ENCODE measurements at regions not wholly inside any gene's neighbourhood (a gene's known extent, or its start where the extent isn't known, plus 50 kb on each side); places are given as distances from the start of the nearest gene placed in this dataset.
A peak's percentile ranks its signal among the peaks of the same experiment; 100 is the strongest.

- no peaks in the 10 kb centered on the region for H3K9me3 ChIP-seq (ENCODE audit: control extremely low read depth in 1 of 3, control insufficient read depth in 2 of 3, insufficient read depth in 1 of 3, low read length in 2 of 3)
- Mint-ChIP-seq H3K27me3 (no peaks in the 10 kb centered on the region), H3K27ac (peak overlapping the region; percentile 60), H3K4me1 (peaks cover 57% of the 10 kb centered on the region), H3K9me3 (ENCODE audit: insufficient read depth) (no peaks in the 10 kb centered on the region), H3K4me3 (peak overlapping the region; percentile 66)
- H3K4me2 ChIP-seq (replicated peaks; ENCODE audit: low read depth, low read length, poor library complexity, severe bottlenecking), result peak overlapping the region; percentile 41
- TF ChIP-seq, protein P1, sequence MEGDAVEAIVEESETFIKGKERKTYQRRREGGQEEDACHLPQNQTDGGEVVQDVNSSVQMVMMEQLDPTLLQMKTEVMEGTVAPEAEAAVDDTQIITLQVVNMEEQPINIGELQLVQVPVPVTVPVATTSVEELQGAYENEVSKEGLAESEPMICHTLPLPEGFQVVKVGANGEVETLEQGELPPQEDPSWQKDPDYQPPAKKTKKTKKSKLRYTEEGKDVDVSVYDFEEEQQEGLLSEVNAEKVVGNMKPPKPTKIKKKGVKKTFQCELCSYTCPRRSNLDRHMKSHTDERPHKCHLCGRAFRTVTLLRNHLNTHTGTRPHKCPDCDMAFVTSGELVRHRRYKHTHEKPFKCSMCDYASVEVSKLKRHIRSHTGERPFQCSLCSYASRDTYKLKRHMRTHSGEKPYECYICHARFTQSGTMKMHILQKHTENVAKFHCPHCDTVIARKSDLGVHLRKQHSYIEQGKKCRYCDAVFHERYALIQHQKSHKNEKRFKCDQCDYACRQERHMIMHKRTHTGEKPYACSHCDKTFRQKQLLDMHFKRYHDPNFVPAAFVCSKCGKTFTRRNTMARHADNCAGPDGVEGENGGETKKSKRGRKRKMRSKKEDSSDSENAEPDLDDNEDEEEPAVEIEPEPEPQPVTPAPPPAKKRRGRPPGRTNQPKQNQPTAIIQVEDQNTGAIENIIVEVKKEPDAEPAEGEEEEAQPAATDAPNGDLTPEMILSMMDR (IDR thresholded peaks at IDR 0.05), result no peak
- TF ChIP-seq EZH2 (IDR thresholded peaks at IDR 0.05; ENCODE audit: borderline replicate concordance, insufficient read depth, low read depth, low read length, poor library complexity, severe bottlenecking), result no peak
- H2AFZ ChIP-seq (ENCODE audit: insufficient read depth, low read depth, low read length, poor library complexity, severe bottlenecking), result no peak overlapping the region
- POLR2A ChIA-PET, result interaction anchor here (0.6 kb wide), 1 partner anchor 211 kb away, joined by 5 read pairs; no protein-coding TSS in a partner anchor
- peak overlapping the region in 1 of 5 experiments; percentile 22 for H3K4me3 ChIP-seq (ENCODE audit: control extremely low read depth in 1 of 5, extremely low read depth in 1 of 5, insufficient read depth in 1 of 5, low read depth in 2 of 5, low read length in 4 of 5)
- 25% methylated on average over 1 of the region's 2 CpGs for WGBS (ENCODE audit: insufficient coverage)
- H3K79me2 ChIP-seq (ENCODE audit: control insufficient read depth, insufficient read depth, low read length), result no peaks in the 10 kb centered on the region
- H3K36me3 ChIP-seq (replicated peaks in 1 of 2; ENCODE audit: control extremely low read depth in 1 of 2, control insufficient read depth in 1 of 2, extremely low read depth in 1 of 2, insufficient read depth in 2 of 2, low read length in 1 of 2), result no peaks in the 10 kb centered on the region
- H3K9ac ChIP-seq (ENCODE audit: low read length), result peak overlapping the region; percentile 4
- no peaks in the 10 kb centered on the region for H4K20me1 ChIP-seq (ENCODE audit: control insufficient read depth, insufficient read depth, low read length, poor library complexity, severe bottlenecking)
- no peaks in the 10 kb centered on the region for H3K27me3 ChIP-seq (replicated peaks in 1 of 4; ENCODE audit: control extremely low read depth in 1 of 4, control insufficient read depth in 3 of 4, insufficient read depth in 4 of 4, low read length in 3 of 4)
- H3K4me1 ChIP-seq (ENCODE audit: control insufficient read depth in 2 of 2, insufficient read depth in 2 of 2, low read length in 2 of 2), result peaks cover 54 to 59% of the 10 kb centered on the region in 2 donors
- CTCF ChIA-PET, result no interaction called here
- peak; percentile 50 for DNase-seq
- ATAC-seq (ENCODE audit: low read depth), result peak; percentile 36
- intact Hi-C loops (cut with micrococcal nuclease), result loop anchor here (5.0 to 10.0 kb wide), 2 partner anchors 201 to 1496 kb away; partner anchors contain the start of gene SLAIN1
- peak overlapping the region; percentile 4 to 34 for H3K27ac ChIP-seq (ENCODE audit: low read length in 2 of 2)
Measured at GRCh38 chr13:79190932-79191331, 215.1 kb downstream of the RBM26 start.

DNA sequence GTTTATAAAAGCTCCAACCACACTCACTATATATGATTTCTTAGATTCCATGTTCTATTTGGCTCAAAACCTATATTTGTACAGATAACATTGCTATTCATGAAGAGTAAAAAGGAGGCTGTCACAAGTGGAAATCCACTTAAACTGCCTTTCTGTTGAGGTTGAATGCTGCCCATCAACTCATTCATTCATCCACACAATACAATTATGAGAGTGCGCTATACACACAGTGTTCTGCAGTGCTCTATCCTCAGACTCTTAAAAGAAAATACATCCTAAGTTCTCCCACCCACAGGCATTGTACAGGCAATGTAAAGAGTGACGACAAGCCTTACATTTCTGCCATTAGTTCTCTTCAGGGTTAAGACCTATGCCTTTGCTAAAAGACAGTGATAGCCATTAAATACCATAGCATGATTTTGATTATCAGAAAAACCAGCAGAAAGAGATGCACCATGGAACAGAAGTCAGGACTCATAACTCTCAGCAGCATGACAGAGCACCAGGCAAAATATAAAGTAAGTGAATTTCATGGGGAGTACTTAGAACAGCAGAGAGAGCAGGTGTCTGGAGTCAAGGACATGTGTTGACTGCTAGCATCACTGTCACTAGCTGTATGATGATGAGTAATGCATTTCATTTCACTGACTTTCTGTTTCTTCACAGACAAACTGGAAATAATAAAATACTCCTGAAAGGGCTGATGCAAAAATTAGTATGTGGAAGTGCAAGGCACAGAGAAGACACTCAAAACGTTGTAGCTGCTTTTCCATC is 218.0 kb downstream of the RBM26 start:
- Mint-ChIP-seq H3K4me1 (peaks cover 32% of the 10 kb centered on the region), H3K4me3 (no peak overlapping the region)
- intact Hi-C loops (cut with micrococcal nuclease), result no loop called here

More for the DNA sequence above, 218.0 kb downstream of the RBM26 start:
- Histone ChIP-seq H3K9ac (ENCODE audit: low read length) (no peak overlapping the region), H3K9me3 (ENCODE audit: control extremely low read depth in 1 of 3, control insufficient read depth in 2 of 3, insufficient read depth in 1 of 3, low read length in 2 of 3) (no peaks in the 10 kb centered on the region), H3K79me2 (ENCODE audit: control insufficient read depth, insufficient read depth, low read length) (no peaks in the 10 kb centered on the region), H3K4me1 (ENCODE audit: control insufficient read depth in 2 of 2, insufficient read depth in 2 of 2, low read length in 2 of 2) (peaks cover 29 to 32% of the 10 kb centered on the region in 2 donors), H3K27me3 (replicated peaks in 1 of 4; ENCODE audit: control extremely low read depth in 1 of 4, control insufficient read depth in 3 of 4, insufficient read depth in 4 of 4, low read length in 3 of 4) (no peaks in the 10 kb centered on the region), H3K4me2 (replicated peaks; ENCODE audit: low read depth, low read length, poor library complexity, severe bottlenecking) (no peak overlapping the region), H3K4me3 (ENCODE audit: control extremely low read depth in 1 of 5, extremely low read depth in 1 of 5, insufficient read depth in 1 of 5, low read depth in 2 of 5, low read length in 4 of 5) (no peak overlapping the region), H4K20me1 (ENCODE audit: control insufficient read depth, insufficient read depth, low read length, poor library complexity, severe bottlenecking) (no peaks in the 10 kb centered on the region), H2AFZ (ENCODE audit: insufficient read depth, low read depth, low read length, poor library complexity, severe bottlenecking) (no peak overlapping the region), H3K36me3 (replicated peaks in 1 of 2; ENCODE audit: control extremely low read depth in 1 of 2, control insufficient read depth in 1 of 2, extremely low read depth in 1 of 2, insufficient read depth in 2 of 2, low read length in 1 of 2) (no peaks in the 10 kb centered on the region), H3K27ac (ENCODE audit: low read length in 2 of 2) (no peak overlapping the region)
- ChIA-PET POLR2A (no interaction called here), CTCF (no interaction called here)
- DNase-seq, result no peak
- Mint-ChIP-seq H3K9me3 (ENCODE audit: insufficient read depth) (no peaks in the 10 kb centered on the region), H3K27me3 (no peaks in the 10 kb centered on the region), H3K27ac (no peak overlapping the region)
- TF ChIP-seq, protein P1 (IDR thresholded peaks at IDR 0.05), result no peak
- no peak for TF ChIP-seq EZH2 (IDR thresholded peaks at IDR 0.05; ENCODE audit: borderline replicate concordance, insufficient read depth, low read depth, low read length, poor library complexity, severe bottlenecking)
- no peak for ATAC-seq (ENCODE audit: low read depth)
- 87% methylated on average over 3 of the region's 3 CpGs for WGBS (ENCODE audit: insufficient coverage)
